Esophagus squamous epithelium (tissue), 5 donors: ENCODE measurements at regions not wholly inside any gene's neighbourhood (a gene's known extent, or its start where the extent isn't known, plus 50 kb on each side); places are given as distances from the start of the nearest gene placed in this dataset.

Experiments used
- DNase-seq: peaks from one replicate; lab custom pipeline; 2025; lab: John Stamatoyannopoulos, UW
- H3K27ac ChIP-seq, 4 donors: fragments of 200-600 bp; sonication (generic); one replicate each; pipeline ENCODE4 v1.5.1; 2016 to 2019; ENCODE audit warnings: mild to moderate bottlenecking in 1 of 4
- H3K27me3 ChIP-seq, 4 donors: fragments of 200-600 bp; sonication (generic); 1 replicate in 3 of 4; 2 replicates in 1 of 4; pipeline versions ENCODE4 v1.5.1 to v1.6.0; 2017 to 2021; ENCODE audit warnings: antibody characterized with exemption in 1 of 4
- H3K36me3 ChIP-seq, 3 donors: fragments of 200-600 bp; sonication (generic); one replicate each; pipeline ENCODE4 v1.5.1; 2016 to 2019
- H3K4me1 ChIP-seq, 3 donors: fragments of 200-600 bp; sonication (generic); one replicate each; pipeline ENCODE4 v1.5.1; 2017 to 2019
- H3K4me3 ChIP-seq, 4 donors: fragments of 200-600 bp; sonication (generic); 1 replicate in 3 of 4; 2 replicates in 1 of 4; pipeline ENCODE4 v1.5.1; 2016 to 2019; ENCODE audit warnings: mild to moderate bottlenecking in 2 of 4, moderate library complexity in 1 of 4
- H3K9me3 ChIP-seq, 3 donors: fragments of 200-600 bp; sonication (generic); one replicate each; pipeline ENCODE4 v1.5.1; 2016 to 2019
- POLR2A ChIP-seq, 4 donors: fragments of 450-650 bp; IDR thresholded peaks; one replicate each; pipeline ENCODE4 v1.6.1; 2017; ENCODE audit warnings: antibody characterized with exemption in 4 of 4, mild to moderate bottlenecking in 4 of 4, moderate library complexity in 3 of 4
- WGBS, 2 donors: methylation state at CpG; one replicate each; pipeline ENCODE4 v1.1.5; 2018; 5-methylcytosine and 5-hydroxymethylcytosine counted together
- intact Hi-C: fragments of 100-400 bp; cut with DNase I; formaldehyde crosslinking; loops from one replicate; pipeline ENCODE4 v1.15.0; 2022
- TF ChIP-seq, protein P1 (sequence below), 6 experiments: fragments of 450-650 bp in 4 of 6; fragments of 200-600 bp in 2 of 6; sonication (generic) in 2 of 6; IDR thresholded peaks; one replicate each; pipeline ENCODE4 v1.5.1; 2016 to 2019; ENCODE audit warnings: antibody characterized with exemption in 6 of 6, mild to moderate bottlenecking in 4 of 6, moderate library complexity in 4 of 6
- donor health status: DM: yes; HTN: yes; CAD: no.

DNA sequence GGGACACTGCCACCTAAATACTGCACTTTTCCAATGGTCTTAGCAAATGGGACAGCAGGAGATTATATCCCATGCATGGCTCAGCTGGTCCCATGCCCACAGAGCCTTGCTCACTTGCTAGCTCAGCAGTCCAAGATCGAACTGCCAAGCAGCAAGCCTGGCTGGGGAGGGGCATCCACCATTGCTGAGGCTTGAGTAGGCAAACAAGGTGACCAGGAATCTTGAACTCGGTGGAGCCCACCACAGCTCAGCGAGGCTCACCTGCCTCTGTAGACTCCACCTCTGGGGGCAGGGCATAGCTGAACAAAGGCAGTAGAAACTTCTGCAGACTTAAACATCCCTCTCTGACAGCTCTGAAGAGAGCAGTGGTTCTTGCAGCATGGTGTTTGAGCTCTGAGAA lies 370.8 kb upstream of the MGAT4C start:
- intact Hi-C loops = no loop called here

DNA sequence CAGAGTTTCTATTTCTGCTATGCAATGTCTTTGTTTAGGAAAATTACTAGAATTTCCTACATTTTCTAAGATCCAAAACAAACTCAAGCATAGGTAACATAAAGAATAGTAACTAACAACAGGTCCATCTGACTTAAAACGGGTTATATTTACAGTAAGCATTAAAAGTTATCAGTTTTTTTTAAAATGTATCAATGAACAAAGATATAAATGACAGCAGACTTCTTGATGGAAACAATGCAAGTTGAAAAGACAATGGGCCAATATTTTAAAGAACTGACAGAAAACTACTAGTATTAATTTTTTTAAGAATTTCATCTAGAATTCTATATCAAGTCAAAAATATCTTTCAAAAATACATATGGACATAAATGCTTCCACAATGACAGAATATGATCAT lies 367.1 kb upstream of the MGAT4C start:
- peaks cover 0 to 23% (median 8%) of the 10 kb centered on the region in 3 donors for H3K9me3 ChIP-seq

More for the DNA sequence above, 370.8 kb upstream of the MGAT4C start:
- Histone ChIP-seq H3K4me1 (no peaks in the 10 kb centered on the region), H3K27ac (no peak overlapping the region), H3K4me3 (no peak overlapping the region), H3K27me3 (no peaks in the 10 kb centered on the region), H3K36me3 (no peaks in the 10 kb centered on the region), H3K9me3 (peaks cover 0 to 23% (median 8%) of the 10 kb centered on the region in 3 donors)
- 60% methylated on average over 1 of the region's 3 CpGs; no CpG with 5 or more reads in 1 of the 2 donors for WGBS, 2 donors
- TF ChIP-seq, protein P1, sequence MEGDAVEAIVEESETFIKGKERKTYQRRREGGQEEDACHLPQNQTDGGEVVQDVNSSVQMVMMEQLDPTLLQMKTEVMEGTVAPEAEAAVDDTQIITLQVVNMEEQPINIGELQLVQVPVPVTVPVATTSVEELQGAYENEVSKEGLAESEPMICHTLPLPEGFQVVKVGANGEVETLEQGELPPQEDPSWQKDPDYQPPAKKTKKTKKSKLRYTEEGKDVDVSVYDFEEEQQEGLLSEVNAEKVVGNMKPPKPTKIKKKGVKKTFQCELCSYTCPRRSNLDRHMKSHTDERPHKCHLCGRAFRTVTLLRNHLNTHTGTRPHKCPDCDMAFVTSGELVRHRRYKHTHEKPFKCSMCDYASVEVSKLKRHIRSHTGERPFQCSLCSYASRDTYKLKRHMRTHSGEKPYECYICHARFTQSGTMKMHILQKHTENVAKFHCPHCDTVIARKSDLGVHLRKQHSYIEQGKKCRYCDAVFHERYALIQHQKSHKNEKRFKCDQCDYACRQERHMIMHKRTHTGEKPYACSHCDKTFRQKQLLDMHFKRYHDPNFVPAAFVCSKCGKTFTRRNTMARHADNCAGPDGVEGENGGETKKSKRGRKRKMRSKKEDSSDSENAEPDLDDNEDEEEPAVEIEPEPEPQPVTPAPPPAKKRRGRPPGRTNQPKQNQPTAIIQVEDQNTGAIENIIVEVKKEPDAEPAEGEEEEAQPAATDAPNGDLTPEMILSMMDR (IDR thresholded peaks at IDR 0.05) = no peak
- no peak for TF ChIP-seq POLR2A (IDR thresholded peaks at IDR 0.05)
- no peak for DNase-seq

DNA sequence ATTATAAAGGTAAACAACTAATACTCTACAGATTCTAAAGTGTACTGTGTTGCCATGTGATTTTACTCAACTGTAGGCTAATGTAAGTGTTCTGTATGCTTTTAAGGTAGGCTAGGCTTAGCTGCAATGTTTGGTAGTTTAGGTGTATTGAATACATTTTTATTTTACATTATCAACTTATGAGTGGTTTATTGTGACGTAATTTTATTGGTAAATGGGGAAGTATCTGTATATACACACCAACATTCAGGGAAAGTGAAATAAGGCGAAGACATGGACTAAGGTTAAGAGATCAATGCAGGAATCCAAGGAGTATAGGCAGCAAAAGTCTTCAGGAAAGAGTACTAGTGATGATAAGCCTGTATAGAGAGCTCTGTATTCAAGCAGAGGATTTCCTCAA lies 365.8 kb upstream of the MGAT4C start:
- Histone ChIP-seq H3K4me1 (no peaks in the 10 kb centered on the region), H3K27me3 (no peaks in the 10 kb centered on the region), H3K27ac (no peak overlapping the region), H3K9me3 (peaks cover 0 to 17% (median 8%) of the 10 kb centered on the region in 3 donors), H3K4me3 (no peak overlapping the region), H3K36me3 (no peaks in the 10 kb centered on the region)
- DNase-seq = no peak
- intact Hi-C loops = no loop called here
- WGBS, 2 donors = 52 to 58% methylated on average over 2 of the region's 2 CpGs
- TF ChIP-seq, protein P1 (IDR thresholded peaks at IDR 0.05) = no peak
- TF ChIP-seq POLR2A (IDR thresholded peaks at IDR 0.05) = no peak

More for the DNA sequence above, 367.1 kb upstream of the MGAT4C start:
- intact Hi-C loops = no loop called here
- H3K36me3 ChIP-seq = no peaks in the 10 kb centered on the region
- 46 to 62% methylated on average over 1 of the region's 1 CpG for WGBS, 2 donors
- no peak overlapping the region for H3K27ac ChIP-seq
- no peaks in the 10 kb centered on the region for H3K27me3 ChIP-seq
- no peaks in the 10 kb centered on the region for H3K4me1 ChIP-seq
- DNase-seq = no peak
- H3K4me3 ChIP-seq = no peak overlapping the region
- no peak for TF ChIP-seq POLR2A (IDR thresholded peaks at IDR 0.05)
- TF ChIP-seq, protein P1 (IDR thresholded peaks at IDR 0.05) = no peak

DNA sequence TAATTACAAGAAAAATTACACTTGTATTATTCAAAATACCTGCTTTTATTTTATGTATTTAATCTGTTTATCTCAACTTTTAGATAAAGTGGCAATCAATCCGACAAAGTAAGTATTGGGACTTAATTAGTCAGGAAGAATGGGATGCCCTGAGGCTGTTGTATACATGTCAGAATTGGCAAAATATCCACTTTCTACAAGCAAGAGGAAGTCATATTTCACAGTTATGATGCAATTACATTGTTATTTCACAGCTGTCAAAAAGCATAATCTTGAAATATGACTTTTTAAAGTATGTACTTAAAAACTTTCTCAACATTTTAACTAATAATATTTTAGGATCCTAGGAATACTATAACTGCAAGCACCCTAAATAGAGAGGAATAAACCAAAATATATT lies 357.1 kb upstream of the MGAT4C start:
- Histone ChIP-seq H3K4me3 (no peak overlapping the region), H3K9me3 (no peaks in the 10 kb centered on the region), H3K27me3 (no peaks in the 10 kb centered on the region), H3K27ac (no peak overlapping the region), H3K4me1 (no peaks in the 10 kb centered on the region), H3K36me3 (no peaks in the 10 kb centered on the region)
- intact Hi-C loops = no loop called here
- TF ChIP-seq, protein P1 (IDR thresholded peaks at IDR 0.05) = no peak
- TF ChIP-seq POLR2A (IDR thresholded peaks at IDR 0.05) = no peak
- WGBS, 2 donors = 6 to 19% methylated on average over 1 of the region's 1 CpG
- no peak for DNase-seq

DNA sequence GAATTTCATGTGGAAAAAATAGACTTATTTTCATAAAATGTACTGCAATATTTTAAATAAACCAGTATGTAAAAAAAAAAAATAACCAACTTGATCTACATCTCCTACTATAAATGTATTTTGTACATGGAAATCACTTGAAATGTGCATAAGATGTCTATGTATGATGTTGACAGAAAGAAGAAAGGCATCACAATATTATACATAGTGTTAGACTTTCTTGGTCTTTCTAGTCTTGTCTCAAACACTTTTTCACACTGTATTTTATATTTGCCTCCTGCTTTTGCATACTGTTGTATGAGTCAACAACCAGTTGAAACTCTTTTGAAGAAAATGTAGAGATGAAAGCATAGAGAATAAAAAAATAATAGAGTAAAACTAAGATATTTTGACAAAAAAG lies 352.4 kb upstream of the MGAT4C start:
- Histone ChIP-seq H3K4me1 (no peaks in the 10 kb centered on the region), H3K36me3 (no peaks in the 10 kb centered on the region), H3K4me3 (no peak overlapping the region), H3K27me3 (no peaks in the 10 kb centered on the region), H3K9me3 (no peaks in the 10 kb centered on the region), H3K27ac (no peak overlapping the region)
- intact Hi-C loops = no loop called here
- DNase-seq = no peak
- TF ChIP-seq, protein P1 (IDR thresholded peaks at IDR 0.05) = no peak
- no peak for TF ChIP-seq POLR2A (IDR thresholded peaks at IDR 0.05)
